ENCODE measurements at regions not wholly inside any gene's neighbourhood (a gene's known extent, or its start where the extent isn't known, plus 50 kb on each side); places are given as distances from the start of the nearest gene placed in this dataset.

DNA sequence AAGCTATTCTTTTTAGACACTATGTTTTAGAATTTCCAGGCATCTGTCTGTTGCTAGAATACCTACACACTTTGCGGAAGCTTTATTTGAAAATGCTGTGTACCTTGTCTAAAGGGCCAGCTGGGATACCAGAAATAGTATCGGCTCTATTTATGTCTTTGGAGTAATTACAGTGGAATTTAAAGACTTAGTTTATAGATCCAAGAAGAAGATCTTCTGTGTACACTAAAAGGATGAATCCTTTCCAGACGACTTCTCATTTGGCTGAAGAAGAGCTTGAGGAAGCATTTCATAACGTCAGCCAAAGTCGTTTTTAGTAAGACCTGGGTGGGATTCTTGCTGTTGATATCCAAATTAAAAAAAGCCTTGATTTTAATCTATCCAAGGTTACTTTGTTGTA, 365.9 kb downstream of the INHBA start:
- TF ChIP-seq, protein P1, sequence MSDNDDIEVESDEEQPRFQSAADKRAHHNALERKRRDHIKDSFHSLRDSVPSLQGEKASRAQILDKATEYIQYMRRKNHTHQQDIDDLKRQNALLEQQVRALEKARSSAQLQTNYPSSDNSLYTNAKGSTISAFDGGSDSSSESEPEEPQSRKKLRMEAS (IDR thresholded peaks at IDR 0.05): no peak
- TF ChIP-seq EGR1 (IDR thresholded peaks at IDR 0.05): no peak
- TF ChIP-seq EP300 (IDR thresholded peaks at IDR 0.05; ENCODE audit: borderline replicate concordance): no peak
- no peak for TF ChIP-seq CREB1 (IDR thresholded peaks at IDR 0.05; ENCODE audit: low read depth)
- TF ChIP-seq, protein P2, sequence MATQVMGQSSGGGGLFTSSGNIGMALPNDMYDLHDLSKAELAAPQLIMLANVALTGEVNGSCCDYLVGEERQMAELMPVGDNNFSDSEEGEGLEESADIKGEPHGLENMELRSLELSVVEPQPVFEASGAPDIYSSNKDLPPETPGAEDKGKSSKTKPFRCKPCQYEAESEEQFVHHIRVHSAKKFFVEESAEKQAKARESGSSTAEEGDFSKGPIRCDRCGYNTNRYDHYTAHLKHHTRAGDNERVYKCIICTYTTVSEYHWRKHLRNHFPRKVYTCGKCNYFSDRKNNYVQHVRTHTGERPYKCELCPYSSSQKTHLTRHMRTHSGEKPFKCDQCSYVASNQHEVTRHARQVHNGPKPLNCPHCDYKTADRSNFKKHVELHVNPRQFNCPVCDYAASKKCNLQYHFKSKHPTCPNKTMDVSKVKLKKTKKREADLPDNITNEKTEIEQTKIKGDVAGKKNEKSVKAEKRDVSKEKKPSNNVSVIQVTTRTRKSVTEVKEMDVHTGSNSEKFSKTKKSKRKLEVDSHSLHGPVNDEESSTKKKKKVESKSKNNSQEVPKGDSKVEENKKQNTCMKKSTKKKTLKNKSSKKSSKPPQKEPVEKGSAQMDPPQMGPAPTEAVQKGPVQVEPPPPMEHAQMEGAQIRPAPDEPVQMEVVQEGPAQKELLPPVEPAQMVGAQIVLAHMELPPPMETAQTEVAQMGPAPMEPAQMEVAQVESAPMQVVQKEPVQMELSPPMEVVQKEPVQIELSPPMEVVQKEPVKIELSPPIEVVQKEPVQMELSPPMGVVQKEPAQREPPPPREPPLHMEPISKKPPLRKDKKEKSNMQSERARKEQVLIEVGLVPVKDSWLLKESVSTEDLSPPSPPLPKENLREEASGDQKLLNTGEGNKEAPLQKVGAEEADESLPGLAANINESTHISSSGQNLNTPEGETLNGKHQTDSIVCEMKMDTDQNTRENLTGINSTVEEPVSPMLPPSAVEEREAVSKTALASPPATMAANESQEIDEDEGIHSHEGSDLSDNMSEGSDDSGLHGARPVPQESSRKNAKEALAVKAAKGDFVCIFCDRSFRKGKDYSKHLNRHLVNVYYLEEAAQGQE (IDR thresholded peaks at IDR 0.05; ENCODE audit: low read depth): no peak
- no peak for TF ChIP-seq CEBPB (IDR thresholded peaks at IDR 0.05)
- TF ChIP-seq FOXM1 (IDR thresholded peaks at IDR 0.05; ENCODE audit: borderline replicate concordance, low read depth): no peak
- TF ChIP-seq, protein P3, sequence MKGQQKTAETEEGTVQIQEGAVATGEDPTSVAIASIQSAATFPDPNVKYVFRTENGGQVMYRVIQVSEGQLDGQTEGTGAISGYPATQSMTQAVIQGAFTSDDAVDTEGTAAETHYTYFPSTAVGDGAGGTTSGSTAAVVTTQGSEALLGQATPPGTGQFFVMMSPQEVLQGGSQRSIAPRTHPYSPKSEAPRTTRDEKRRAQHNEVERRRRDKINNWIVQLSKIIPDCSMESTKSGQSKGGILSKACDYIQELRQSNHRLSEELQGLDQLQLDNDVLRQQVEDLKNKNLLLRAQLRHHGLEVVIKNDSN (IDR thresholded peaks at IDR 0.05): no peak
- no peak for TF ChIP-seq RAD21 (IDR thresholded peaks at IDR 0.05; ENCODE audit: low read depth)
- no peak for TF ChIP-seq TAF1 (IDR thresholded peaks at IDR 0.05; ENCODE audit: low read depth)
- no peak for TF ChIP-seq NFIC (IDR thresholded peaks at IDR 0.05)

All from Ishikawa (cell line).